GM12872 (cell line): ENCODE measurements at regions not wholly inside any gene's neighbourhood (a gene's known extent, or its start where the extent isn't known, plus 50 kb on each side); places are given as distances from the start of the nearest gene placed in this dataset.

Experiments used
- CTCF ChIP-seq: IDR thresholded peaks from 3 replicates; pipeline ENCODE4 v1.5.1; 2011; ENCODE audit warnings: low read depth, mild to moderate bottlenecking, low read length, moderate library complexity; ENCODE audit not compliant: insufficient read depth

- no peak for TF ChIP-seq CTCF
Measured at GRCh38 chr6:10031617-10032016, 383.3 kb downstream of the TFAP2A start.

GRCh38 chr6:10030942-10031537 lies 383.8 kb downstream of the TFAP2A start:
- peak; percentile 46; the same call in 2 of the 3 replicates for TF ChIP-seq CTCF

DNA sequence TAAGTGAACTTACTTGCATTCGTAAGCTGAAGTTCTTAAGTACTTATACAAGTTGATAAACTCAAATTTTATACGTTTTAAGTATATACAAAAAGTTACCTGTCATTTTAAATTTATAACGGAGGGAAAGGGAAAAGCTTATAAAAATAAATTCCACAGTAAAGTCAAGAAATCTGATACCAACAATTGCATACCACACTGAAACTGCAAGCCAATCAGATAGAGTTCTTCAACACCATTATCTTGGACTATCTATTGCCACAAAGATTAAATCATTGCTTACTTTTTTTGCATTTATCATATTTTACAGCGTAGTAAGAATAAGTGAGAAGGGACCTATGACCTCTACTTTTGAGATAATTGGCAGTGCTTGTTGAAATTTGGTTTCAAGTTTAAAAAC lies 386.7 kb downstream of the TFAP2A start:
- no peak for TF ChIP-seq CTCF

DNA sequence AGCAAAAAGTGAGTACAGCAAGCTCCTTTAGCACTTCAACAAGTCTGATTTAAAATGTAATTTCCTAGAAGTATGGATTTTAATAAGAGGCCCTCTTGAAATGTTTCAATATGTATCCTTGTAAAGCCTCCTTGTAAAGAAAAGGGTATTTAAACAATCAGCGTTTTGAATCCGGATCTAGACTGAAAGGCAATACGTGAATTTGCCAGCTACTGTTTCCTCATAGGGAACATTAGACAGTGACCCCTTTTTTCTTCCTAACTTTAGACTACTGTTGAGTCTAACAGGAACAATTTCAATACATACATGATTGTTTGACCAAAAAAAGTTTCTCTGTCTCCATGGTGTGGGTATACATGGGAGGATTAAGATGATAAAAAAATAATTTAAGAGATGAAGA lies 395.0 kb downstream of the TFAP2A start:
- no peak for TF ChIP-seq CTCF

DNA sequence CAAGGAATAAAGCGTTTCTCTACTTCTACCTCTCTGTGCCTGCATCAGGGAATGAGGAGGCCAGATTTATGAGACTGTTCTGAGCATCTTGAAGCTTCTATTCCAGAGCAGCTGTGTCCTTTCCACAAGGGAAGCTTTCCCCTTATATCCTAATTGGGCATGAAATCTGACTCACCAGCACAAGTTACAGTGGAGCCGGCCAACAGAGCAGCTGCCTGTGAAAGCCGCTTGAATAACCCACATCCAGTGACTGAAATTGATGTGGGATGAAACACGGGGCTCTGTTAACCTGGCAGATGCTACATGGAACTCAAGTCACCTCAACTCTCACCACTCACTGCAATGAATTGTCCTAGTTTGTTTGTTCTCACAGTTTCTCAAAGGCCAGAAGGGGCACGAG lies 400.3 kb downstream of the TFAP2A start:
- no peak for TF ChIP-seq CTCF

- TF ChIP-seq CTCF: no peak
Measured at GRCh38 chr6:10000551-10000950, 414.3 kb downstream of the TFAP2A start.

DNA sequence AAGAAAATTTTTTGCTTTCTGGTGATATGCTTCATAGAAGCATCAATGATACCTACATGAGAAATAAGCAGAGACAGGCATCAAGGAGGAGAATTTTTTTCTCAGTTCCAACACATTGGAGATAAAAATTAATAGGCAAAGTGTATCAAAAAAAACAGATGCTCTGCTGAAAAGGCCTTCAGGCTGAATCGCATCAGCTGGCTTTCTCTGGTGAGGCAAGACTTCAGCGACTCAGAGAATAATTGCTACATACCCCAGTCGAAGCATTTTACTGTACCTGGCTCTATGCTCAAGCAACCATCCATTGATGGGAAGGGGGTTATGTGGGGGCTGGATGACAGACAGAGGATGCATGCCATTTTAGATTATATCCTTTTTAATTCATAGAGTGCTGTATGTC lies 415.1 kb downstream of the TFAP2A start:
- no peak for TF ChIP-seq CTCF
